ENCODE measurements at regions not wholly inside any gene's neighbourhood (a gene's known extent, or its start where the extent isn't known, plus 50 kb on each side); places are given as distances from the start of the nearest gene placed in this dataset.
"Not testable (repeated sequence)": the region's sequence is repeated elsewhere in the genome, so short reads cannot be mapped to it uniquely, and the experiment has no call there.

- DNase-seq (ENCODE audit: low spot score), result no peak
Observed at GRCh38 chr12:86407620-86408208, 151.5 kb upstream of the MGAT4C start.

DNA sequence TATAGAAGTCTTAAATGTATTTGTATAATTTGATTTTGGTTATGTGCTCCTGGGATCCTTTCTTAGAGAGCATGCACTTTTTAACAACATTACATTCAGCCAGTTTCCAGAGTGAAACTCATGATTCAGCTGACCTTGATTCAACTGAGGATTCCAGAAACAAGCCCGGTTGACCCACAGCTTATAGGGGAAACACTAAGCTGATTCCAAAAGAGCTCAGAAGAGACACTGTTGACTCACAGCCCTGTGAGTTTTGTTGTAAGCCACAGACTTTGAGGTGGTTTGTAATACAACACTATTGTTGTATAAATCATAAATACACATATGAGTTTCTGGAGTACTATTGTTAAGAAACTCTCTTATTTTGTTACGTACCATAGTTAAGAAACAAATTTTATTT lies 133.8 kb upstream of the MGAT4C start:
- DNase-seq (ENCODE audit: low spot score), result no peak

DNA sequence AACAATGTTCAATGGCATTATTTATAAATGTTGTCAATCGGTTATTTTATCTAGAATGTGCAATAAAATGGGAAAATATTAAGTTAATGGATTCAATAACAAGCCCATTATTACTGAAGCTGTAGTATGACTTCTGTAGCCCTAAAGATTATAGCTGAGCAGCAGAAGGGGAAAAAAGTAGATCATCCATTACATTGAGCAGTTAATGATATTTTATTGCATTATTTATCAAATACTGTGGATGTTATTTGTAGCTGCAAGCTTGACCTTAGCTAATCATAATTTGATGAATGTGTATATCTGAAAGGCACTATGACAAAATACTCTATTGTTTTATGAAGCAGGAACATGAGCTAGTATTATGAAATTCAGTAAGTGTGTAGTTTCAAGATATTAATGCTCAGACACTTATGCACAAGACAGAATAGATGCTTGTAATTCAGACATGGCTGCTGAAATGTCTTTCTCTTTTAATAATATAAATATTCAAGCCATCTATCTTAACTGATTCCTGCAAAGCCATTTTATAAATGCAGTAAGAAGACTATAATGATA lies 131.5 kb upstream of the MGAT4C start:
- DNase-seq (ENCODE audit: low spot score), result no peak

DNA sequence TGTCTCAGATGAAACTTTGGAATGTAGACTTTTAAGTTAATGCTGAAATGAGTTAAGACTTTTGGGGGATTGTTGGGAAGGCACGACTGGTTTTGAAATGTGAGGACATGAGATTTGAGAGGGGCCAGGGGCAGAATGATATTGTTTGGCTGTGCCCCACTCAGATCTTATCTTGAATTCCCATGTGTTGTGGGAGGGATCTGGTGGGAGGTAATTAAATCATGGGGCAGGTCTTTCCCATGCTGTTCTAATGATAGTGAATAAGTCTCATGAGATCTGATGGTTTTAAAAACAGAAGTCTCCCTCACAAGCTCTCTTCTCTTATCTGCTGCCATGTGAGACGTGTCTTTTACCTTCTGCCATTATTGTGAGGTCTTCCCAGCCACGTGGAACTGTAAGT lies 127.6 kb upstream of the MGAT4C start:
- DNase-seq (ENCODE audit: low spot score), result not testable (repeated sequence)

GRCh38 chr12:86379337-86379736 lies 123.1 kb upstream of the MGAT4C start:
- DNase-seq (ENCODE audit: low spot score), result no peak

DNA sequence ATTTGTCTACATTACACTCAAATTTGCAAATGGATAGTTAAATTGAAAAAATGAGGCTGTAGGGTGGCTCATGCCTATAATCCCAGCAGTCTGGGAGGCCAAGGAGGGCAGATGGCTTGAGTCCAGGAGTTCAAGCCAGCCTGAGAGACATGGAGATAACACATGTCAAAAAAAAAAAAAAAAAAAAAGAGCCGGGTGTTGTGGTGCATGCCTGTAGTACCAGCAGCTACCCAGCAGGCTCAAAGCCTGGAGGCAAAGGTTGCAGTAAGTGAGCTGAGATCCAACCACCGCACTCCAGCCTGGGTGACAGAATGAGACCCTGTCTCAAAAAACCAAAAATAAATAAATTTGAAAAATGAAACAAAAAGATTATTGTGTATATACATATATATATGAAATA lies 119.9 kb upstream of the MGAT4C start:
- no peak for DNase-seq (ENCODE audit: low spot score)

- no peak for DNase-seq (ENCODE audit: low spot score)
Observed at GRCh38 chr12:86373813-86374212, 117.6 kb upstream of the MGAT4C start.

- no peak for DNase-seq (ENCODE audit: low spot score)
Observed at GRCh38 chr12:86367137-86367536, 110.9 kb upstream of the MGAT4C start.

GRCh38 chr12:86349196-86349595 lies 93.0 kb upstream of the MGAT4C start:
- no peak for DNase-seq (ENCODE audit: low spot score)

GRCh38 chr12:86333955-86334522 lies 77.8 kb upstream of the MGAT4C start:
- DNase-seq (ENCODE audit: low spot score), result no peak

DNA sequence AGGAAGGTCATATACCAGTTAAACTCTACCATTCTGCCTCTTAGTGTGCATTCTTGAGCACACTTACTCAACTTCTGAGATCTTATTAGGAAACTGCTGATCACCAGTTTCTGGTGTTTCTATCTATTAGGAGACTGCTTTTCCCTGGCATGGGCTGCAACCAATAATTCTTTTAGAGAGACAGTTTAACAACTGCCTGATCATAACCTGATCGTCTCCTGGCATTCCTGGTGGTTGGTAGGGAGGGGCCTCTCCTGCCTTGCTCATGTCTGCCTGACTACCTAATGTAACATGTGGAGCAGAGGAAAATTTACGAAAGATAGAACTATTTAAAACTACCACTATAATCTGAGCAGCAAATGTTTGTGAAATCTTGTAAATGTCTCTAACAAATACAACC lies 75.3 kb upstream of the MGAT4C start:
- no peak for DNase-seq (ENCODE audit: low spot score)

GRCh38 chr12:86331012-86331411 lies 74.8 kb upstream of the MGAT4C start:
- no peak for DNase-seq (ENCODE audit: low spot score)

DNA sequence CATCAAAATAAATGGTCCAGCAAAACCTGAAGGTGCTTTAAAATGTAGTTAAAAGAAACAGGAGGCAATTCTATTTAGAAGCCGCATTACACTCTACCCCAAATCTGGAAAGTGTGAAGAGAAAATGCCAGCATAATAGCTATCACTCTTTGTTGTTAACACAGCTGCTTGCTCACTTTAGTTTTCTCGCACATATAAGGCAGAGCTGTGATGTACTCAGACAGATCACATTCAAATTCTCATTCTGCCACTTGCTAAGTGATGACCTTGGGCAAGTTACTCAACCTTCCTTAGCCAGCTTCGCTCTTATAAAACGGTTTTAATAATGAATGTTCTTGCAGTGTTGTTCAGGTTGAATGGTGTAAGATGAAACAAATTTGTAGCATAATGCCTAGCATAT lies 56.0 kb upstream of the MGAT4C start:
- DNase-seq (ENCODE audit: low spot score), result no peak

Data from globus pallidus (tissue), 1 donor.